Hepatocyte (in vitro differentiated cells): ENCODE measurements at regions not wholly inside any gene's neighbourhood (a gene's known extent, or its start where the extent isn't known, plus 50 kb on each side); places are given as distances from the start of the nearest gene placed in this dataset.

ENCODE experiments used
- EZH2 ChIP-seq: fragments of 200-600 bp; sonication (generic); IDR thresholded peaks from 2 replicates; pipeline ENCODE4 v1.6.1; 2016; ENCODE audit warnings: antibody characterized with exemption, mild to moderate bottlenecking, borderline replicate concordance
- EZH2phosphoT487 ChIP-seq: fragments of 200-600 bp; sonication (generic); IDR thresholded peaks from one replicate; pipeline ENCODE4 v1.6.1; 2018; ENCODE audit warnings: antibody characterized with exemption, mild to moderate bottlenecking, low read depth, moderate library complexity; ENCODE audit not compliant: unreplicated experiment, severe bottlenecking
- TF ChIP-seq, protein P1 (sequence below): fragments of 200-600 bp; sonication (generic); IDR thresholded peaks from 2 replicates; pipeline ENCODE4 v1.5.1; 2016; ENCODE audit warnings: antibody characterized with exemption, mild to moderate bottlenecking; ENCODE audit not compliant: poor library complexity

DNA sequence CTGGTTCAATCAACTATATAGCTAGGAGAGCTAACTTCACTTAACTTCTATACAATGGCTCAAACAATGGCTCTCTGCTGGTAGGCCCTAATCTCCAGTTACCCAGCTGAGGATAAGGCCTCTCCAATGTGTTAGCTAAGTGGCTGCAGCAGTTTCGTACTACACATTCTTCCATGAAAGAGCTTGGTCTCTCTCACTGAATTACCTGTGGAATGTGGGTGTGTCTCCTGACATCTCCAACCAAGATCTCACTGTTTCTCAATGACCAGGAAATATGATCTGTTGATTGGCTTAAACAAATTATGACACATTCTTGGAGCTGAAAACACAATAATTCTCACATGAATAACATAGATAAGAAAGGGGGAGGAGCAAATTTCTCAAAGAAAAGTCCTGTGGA lies 169.8 kb upstream of the ROBO1 start:
- TF ChIP-seq, protein P1, sequence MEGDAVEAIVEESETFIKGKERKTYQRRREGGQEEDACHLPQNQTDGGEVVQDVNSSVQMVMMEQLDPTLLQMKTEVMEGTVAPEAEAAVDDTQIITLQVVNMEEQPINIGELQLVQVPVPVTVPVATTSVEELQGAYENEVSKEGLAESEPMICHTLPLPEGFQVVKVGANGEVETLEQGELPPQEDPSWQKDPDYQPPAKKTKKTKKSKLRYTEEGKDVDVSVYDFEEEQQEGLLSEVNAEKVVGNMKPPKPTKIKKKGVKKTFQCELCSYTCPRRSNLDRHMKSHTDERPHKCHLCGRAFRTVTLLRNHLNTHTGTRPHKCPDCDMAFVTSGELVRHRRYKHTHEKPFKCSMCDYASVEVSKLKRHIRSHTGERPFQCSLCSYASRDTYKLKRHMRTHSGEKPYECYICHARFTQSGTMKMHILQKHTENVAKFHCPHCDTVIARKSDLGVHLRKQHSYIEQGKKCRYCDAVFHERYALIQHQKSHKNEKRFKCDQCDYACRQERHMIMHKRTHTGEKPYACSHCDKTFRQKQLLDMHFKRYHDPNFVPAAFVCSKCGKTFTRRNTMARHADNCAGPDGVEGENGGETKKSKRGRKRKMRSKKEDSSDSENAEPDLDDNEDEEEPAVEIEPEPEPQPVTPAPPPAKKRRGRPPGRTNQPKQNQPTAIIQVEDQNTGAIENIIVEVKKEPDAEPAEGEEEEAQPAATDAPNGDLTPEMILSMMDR, result no peak
- TF ChIP-seq EZH2 (no peak), EZH2phosphoT487 (no peak)
